C4-2B (cell line): ENCODE measurements at regions not wholly inside any gene's neighbourhood (a gene's known extent, or its start where the extent isn't known, plus 50 kb on each side); places are given as distances from the start of the nearest gene placed in this dataset.

Experiments
- CTCF ChIP-seq: fragments of 450-650 bp; conservative IDR thresholded peaks from 2 replicates; pipeline ENCODE4 v1.5.1; 2017; ENCODE audit warnings: mild to moderate bottlenecking
- ZFX ChIP-seq: fragments of 450-650 bp; IDR thresholded peaks from 2 replicates; pipeline ENCODE4 v1.6.1; 2017

DNA sequence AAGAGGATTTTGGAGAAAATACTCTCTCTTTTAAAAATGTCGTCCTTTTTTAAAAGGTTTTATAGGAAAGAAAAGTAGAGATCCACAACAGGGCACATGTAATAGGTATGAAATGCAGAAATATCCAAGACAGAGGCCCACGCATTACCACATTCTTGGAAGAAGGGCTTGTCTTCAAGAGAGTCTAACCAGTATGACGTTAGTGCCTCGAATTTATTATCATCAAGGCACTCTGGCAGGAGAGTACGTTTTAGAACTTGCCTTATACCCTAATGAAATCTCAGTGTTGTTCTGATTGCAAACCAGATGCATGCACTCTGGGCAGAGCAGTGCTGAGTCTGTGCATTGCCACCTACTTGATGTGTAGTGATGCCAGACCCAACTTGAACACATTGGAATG lies 342.6 kb upstream of the NFE2L3 start:
- no peak for TF ChIP-seq CTCF
- no peak for TF ChIP-seq ZFX
